Panc1 (cell line): ENCODE measurements at regions not wholly inside any gene's neighbourhood (a gene's known extent, or its start where the extent isn't known, plus 50 kb on each side); places are given as distances from the start of the nearest gene placed in this dataset.

Experiments used
- POLR2AphosphoS5 ChIP-seq: IDR thresholded peaks from 2 replicates; pipeline ENCODE4 v1.6.1; 2012; ENCODE audit warnings: mild to moderate bottlenecking, low read depth, low read length, moderate library complexity
- SIN3A ChIP-seq: IDR thresholded peaks from 2 replicates; pipeline ENCODE4 v1.6.1; 2012; ENCODE audit warnings: low read depth, mild to moderate bottlenecking, low read length, moderate library complexity, borderline replicate concordance; ENCODE audit not compliant: insufficient read depth
- TCF7L2 ChIP-seq: IDR thresholded peaks from 2 replicates; pipeline ENCODE4 v1.6.1; 2011; ENCODE audit warnings: mild to moderate bottlenecking, low read depth, low read length, inconsistent platforms
- TF ChIP-seq, protein P1 (sequence below): fragments of 450-650 bp; IDR thresholded peaks from 2 replicates; pipeline ENCODE4 v1.5.1; 2017; ENCODE audit warnings: mild to moderate bottlenecking
- TF ChIP-seq, protein P2 (sequence below), 2 experiments: IDR thresholded peaks; 2 replicates each; pipeline ENCODE4 v1.6.1; 2011 to 2012; ENCODE audit warnings: low read depth in 2 of 2, control low read depth in 1 of 2, low read length in 1 of 2, mild to moderate bottlenecking in 1 of 2, moderate library complexity in 1 of 2; ENCODE audit not compliant: insufficient read depth in 1 of 2

DNA sequence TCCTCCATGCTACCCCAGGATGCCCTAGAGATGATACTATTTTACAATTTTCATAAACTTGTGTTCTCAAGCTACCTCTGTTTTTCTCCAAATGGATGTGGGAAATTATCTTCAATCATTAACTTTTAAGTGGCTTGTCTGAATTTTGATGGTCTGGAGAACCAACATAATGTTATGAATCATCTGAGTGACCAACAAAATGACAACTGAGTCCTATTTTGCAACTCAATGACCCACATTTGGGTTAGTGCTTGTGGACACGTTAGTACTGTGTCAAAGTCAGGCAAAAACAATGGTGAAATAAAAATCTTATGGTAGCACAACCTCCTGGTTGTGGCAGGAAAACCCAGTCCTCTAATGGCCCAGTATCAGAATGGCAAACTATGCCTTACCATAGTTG, 352.4 kb upstream of the ZNF385D start:
- TF ChIP-seq, protein P1, sequence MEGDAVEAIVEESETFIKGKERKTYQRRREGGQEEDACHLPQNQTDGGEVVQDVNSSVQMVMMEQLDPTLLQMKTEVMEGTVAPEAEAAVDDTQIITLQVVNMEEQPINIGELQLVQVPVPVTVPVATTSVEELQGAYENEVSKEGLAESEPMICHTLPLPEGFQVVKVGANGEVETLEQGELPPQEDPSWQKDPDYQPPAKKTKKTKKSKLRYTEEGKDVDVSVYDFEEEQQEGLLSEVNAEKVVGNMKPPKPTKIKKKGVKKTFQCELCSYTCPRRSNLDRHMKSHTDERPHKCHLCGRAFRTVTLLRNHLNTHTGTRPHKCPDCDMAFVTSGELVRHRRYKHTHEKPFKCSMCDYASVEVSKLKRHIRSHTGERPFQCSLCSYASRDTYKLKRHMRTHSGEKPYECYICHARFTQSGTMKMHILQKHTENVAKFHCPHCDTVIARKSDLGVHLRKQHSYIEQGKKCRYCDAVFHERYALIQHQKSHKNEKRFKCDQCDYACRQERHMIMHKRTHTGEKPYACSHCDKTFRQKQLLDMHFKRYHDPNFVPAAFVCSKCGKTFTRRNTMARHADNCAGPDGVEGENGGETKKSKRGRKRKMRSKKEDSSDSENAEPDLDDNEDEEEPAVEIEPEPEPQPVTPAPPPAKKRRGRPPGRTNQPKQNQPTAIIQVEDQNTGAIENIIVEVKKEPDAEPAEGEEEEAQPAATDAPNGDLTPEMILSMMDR: no peak
- TF ChIP-seq POLR2AphosphoS5 (no peak), SIN3A (no peak), TCF7L2 (no peak)
- TF ChIP-seq, protein P2, sequence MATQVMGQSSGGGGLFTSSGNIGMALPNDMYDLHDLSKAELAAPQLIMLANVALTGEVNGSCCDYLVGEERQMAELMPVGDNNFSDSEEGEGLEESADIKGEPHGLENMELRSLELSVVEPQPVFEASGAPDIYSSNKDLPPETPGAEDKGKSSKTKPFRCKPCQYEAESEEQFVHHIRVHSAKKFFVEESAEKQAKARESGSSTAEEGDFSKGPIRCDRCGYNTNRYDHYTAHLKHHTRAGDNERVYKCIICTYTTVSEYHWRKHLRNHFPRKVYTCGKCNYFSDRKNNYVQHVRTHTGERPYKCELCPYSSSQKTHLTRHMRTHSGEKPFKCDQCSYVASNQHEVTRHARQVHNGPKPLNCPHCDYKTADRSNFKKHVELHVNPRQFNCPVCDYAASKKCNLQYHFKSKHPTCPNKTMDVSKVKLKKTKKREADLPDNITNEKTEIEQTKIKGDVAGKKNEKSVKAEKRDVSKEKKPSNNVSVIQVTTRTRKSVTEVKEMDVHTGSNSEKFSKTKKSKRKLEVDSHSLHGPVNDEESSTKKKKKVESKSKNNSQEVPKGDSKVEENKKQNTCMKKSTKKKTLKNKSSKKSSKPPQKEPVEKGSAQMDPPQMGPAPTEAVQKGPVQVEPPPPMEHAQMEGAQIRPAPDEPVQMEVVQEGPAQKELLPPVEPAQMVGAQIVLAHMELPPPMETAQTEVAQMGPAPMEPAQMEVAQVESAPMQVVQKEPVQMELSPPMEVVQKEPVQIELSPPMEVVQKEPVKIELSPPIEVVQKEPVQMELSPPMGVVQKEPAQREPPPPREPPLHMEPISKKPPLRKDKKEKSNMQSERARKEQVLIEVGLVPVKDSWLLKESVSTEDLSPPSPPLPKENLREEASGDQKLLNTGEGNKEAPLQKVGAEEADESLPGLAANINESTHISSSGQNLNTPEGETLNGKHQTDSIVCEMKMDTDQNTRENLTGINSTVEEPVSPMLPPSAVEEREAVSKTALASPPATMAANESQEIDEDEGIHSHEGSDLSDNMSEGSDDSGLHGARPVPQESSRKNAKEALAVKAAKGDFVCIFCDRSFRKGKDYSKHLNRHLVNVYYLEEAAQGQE (IDR thresholded peaks at IDR 0.05; ENCODE audit: insufficient read depth in 1 of 2, low read depth in 2 of 2, low read length in 1 of 2): no peak
